SH-SY5Y (cell line): ENCODE measurements at regions not wholly inside any gene's neighbourhood (a gene's known extent, or its start where the extent isn't known, plus 50 kb on each side); places are given as distances from the start of the nearest gene placed in this dataset.

Experiments used
- GATA2 ChIP-seq: IDR thresholded peaks from 2 replicates; pipeline ENCODE4 v1.6.1; 2011; ENCODE audit warnings: mild to moderate bottlenecking, low read depth, low read length
- GATA3 ChIP-seq: IDR thresholded peaks from 2 replicates; pipeline ENCODE4 v1.6.1; 2011; ENCODE audit warnings: low read depth, mild to moderate bottlenecking, low read length, moderate library complexity

DNA sequence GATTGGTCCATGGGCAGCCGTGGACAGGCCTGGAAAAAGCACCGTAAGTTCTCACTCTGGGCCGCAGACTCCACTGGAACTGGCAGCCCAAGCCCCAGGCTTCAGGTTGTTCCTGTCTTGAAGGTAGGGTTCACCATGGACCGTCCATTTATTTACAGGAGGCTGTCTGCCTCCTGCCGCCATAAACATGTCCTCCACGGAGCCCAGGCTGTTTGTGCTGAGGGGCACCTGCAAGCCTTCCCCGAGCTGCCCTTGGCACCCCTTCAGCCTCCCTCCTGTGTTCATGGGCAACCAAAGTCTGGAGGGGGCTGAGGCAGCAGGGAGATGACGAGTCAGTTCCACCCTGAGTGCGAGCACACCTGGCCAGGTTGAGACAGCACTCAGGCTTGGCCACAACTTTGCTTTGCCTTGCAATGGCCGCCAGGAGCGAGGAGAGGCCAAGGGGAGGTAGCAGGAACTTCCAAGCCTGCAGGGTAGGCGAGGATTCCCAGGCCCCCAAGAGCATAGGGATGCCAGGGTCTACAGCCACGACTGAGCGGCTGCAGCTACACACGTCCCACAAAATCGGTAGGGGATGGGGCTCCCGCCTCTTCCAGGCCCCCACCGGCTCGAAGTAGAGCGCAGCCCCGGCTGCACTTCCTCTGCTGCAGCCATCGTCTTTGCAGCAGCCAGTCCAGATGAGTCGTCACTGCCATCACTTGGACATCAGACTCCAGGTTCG lies 1625.6 kb upstream of the ACO1 start:
- TF ChIP-seq GATA2 = no peak
- no peak for TF ChIP-seq GATA3
